Naive thymus-derived CD4-positive, alpha-beta T cell (primary cell): ENCODE measurements at regions not wholly inside any gene's neighbourhood (a gene's known extent, or its start where the extent isn't known, plus 50 kb on each side); places are given as distances from the start of the nearest gene placed in this dataset.

ENCODE experiments used
- ATAC-seq: fragments of 150-1000 bp; cut with Tn5 transposase; 2 replicates; pipeline ENCODE4 v1.10.0; 2021; ENCODE audit warnings: mild to moderate bottlenecking, moderate library complexity
- CTCF ChIA-PET: fragments of 350-600 bp; sonication (Branson Sonifier 250); formaldehyde crosslinking; loops from one replicate; lab custom pipeline; 2021; ENCODE audit warnings: antibody characterized with exemption; lab: Charles Lee
- POLR2A ChIA-PET: fragments of 350-600 bp; sonication (Branson Sonifier 250); formaldehyde crosslinking; loops from one replicate; lab custom pipeline; 2021; ENCODE audit warnings: antibody characterized with exemption, inconsistent platforms; lab: Charles Lee
- DNase-seq, 9 donors: peaks; one replicate each; pipeline versions ENCODE4 v3.0.0 to v3.0.0-alpha.2; 2020 to 2022; ENCODE audit warnings: mixed read lengths in 1 of 9
- H3K27ac ChIP-seq: one replicate; pipeline ENCODE4 v1.7.0; 2013; ENCODE audit warnings: mild to moderate bottlenecking, low read depth, low read length, moderate library complexity
- H3K27me3 ChIP-seq, 2 donors: one replicate each; pipeline ENCODE4 v1.7.0; 2013; ENCODE audit warnings: low read length in 2 of 2, mild to moderate bottlenecking in 2 of 2, moderate library complexity in 2 of 2; ENCODE audit not compliant: control insufficient read depth in 2 of 2, insufficient read depth in 2 of 2
- H3K36me3 ChIP-seq, 3 experiments: 1 replicate in 2 of 3; 2 replicates in 1 of 3; pipeline ENCODE4 v1.7.0; 2013; ENCODE audit warnings: low read length in 3 of 3, mild to moderate bottlenecking in 3 of 3, moderate library complexity in 1 of 3; ENCODE audit not compliant: insufficient read depth in 3 of 3, control insufficient read depth in 2 of 3
- H3K4me1 ChIP-seq, 2 donors: one replicate each; pipeline ENCODE4 v1.7.0; 2013; ENCODE audit warnings: low read length in 2 of 2, mild to moderate bottlenecking in 2 of 2, moderate library complexity in 1 of 2; ENCODE audit not compliant: control insufficient read depth in 2 of 2, insufficient read depth in 2 of 2
- H3K4me3 ChIP-seq: 2 replicates; pipeline ENCODE4 v1.7.0; 2013; ENCODE audit warnings: mild to moderate bottlenecking, low read length
- H3K9me3 ChIP-seq, 3 experiments: 1 replicate in 2 of 3; 2 replicates in 1 of 3; pipeline ENCODE4 v1.7.0; 2013; ENCODE audit warnings: low read length in 3 of 3; ENCODE audit not compliant: control insufficient read depth in 2 of 3
- H3K27ac Mint-ChIP-seq, 9 donors: one replicate each; pipeline ENCODE4 v1.8.0; 2020 to 2022; ENCODE audit warnings: mixed read lengths in 9 of 9, mild to moderate bottlenecking in 8 of 9, moderate library complexity in 5 of 9, inconsistent platforms in 2 of 9
- H3K27me3 Mint-ChIP-seq, 5 donors: one replicate each; pipeline ENCODE4 v1.8.0; 2021 to 2022; ENCODE audit warnings: mixed read lengths in 5 of 5, mild to moderate bottlenecking in 1 of 5
- H3K36me3 Mint-ChIP-seq, 5 donors: one replicate each; pipeline ENCODE4 v1.8.0; 2020 to 2022; ENCODE audit warnings: mixed read lengths in 5 of 5, mild to moderate bottlenecking in 3 of 5, inconsistent platforms in 1 of 5
- H3K4me1 Mint-ChIP-seq, 7 donors: one replicate each; pipeline ENCODE4 v1.8.0; 2020 to 2022; ENCODE audit warnings: mixed read lengths in 7 of 7, mild to moderate bottlenecking in 3 of 7, inconsistent platforms in 1 of 7
- H3K4me3 Mint-ChIP-seq, 10 donors: one replicate each; pipeline ENCODE4 v1.8.0; 2020 to 2022; ENCODE audit warnings: mild to moderate bottlenecking in 10 of 10, mixed read lengths in 10 of 10, moderate library complexity in 6 of 10, inconsistent platforms in 2 of 10
- H3K9me3 Mint-ChIP-seq, 11 donors: one replicate each; pipeline ENCODE4 v1.8.0; 2020 to 2022; ENCODE audit warnings: mixed read lengths in 11 of 11, mild to moderate bottlenecking in 4 of 11, inconsistent platforms in 1 of 11, moderate library complexity in 1 of 11
- intact Hi-C, 2 donors: fragments of 100-400 bp; cut with micrococcal nuclease; formaldehyde crosslinking; loops; one replicate each; pipeline ENCODE4 v1.15.1; 2023

GRCh38 chr16:5323284-5324141 is 225.9 kb upstream of the EEF2KMT start:
- no peaks in the 10 kb centered on the region for H3K27me3 ChIP-seq
- H3K9me3 ChIP-seq, result peaks cover 0 to 4% (median 0%) of the 10 kb centered on the region in 3 experiments
- ATAC-seq (no peak), DNase-seq (no peak)
- Mint-ChIP-seq H3K4me3 (no peak overlapping the region), H3K4me1 (peaks cover 0 to 3% (median 0%) of the 10 kb centered on the region in 7 donors), H3K36me3 (no peaks in the 10 kb centered on the region), H3K27me3 (peaks cover 0 to 43% (median 14%) of the 10 kb centered on the region in 5 donors), H3K9me3 (peaks cover 0 to 20% (median 4%) of the 10 kb centered on the region in 11 donors), H3K27ac (no peak overlapping the region)
- no peak overlapping the region for H3K4me3 ChIP-seq
- no peaks in the 10 kb centered on the region for H3K4me1 ChIP-seq
- no peaks in the 10 kb centered on the region for H3K36me3 ChIP-seq
- intact Hi-C loops, result no loop called here
- ChIA-PET CTCF (no interaction called here), POLR2A (no interaction called here)
- no peak overlapping the region for H3K27ac ChIP-seq

DNA sequence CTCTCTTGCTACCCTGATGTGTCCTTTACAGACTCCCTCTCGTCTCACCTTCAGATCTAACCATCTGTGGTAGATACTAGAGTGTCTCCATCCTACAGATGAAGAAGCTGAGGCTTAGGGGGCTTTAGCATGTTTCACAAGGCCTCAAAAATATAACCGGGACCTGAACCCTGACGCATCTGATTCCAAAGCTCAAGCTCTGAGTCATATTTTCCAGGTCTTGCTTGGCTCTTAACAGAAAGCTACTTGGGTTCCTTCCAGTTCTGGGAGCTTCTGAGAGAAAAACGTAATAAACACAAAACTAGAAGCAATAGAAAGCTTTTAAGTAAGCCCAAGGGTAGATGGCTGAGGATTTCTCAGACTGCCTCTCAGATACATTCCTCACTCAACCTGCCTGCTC is 224.3 kb upstream of the EEF2KMT start:
- H3K27ac ChIP-seq, result no peak overlapping the region
- H3K27ac Mint-ChIP-seq, result no peak overlapping the region
- no peak for ATAC-seq
- no peaks in the 10 kb centered on the region for H3K27me3 ChIP-seq
- H3K4me3 ChIP-seq, result no peak overlapping the region
- no peaks in the 10 kb centered on the region for H3K36me3 Mint-ChIP-seq
- H3K4me1 ChIP-seq, result no peaks in the 10 kb centered on the region
- H3K36me3 ChIP-seq, result no peaks in the 10 kb centered on the region
- POLR2A ChIA-PET, result no interaction called here
- H3K27me3 Mint-ChIP-seq, result peaks cover 0 to 31% (median 15%) of the 10 kb centered on the region in 5 donors
- DNase-seq, result no peak
- peaks cover 0 to 4% (median 0%) of the 10 kb centered on the region in 3 experiments for H3K9me3 ChIP-seq
- peaks cover 0 to 3% (median 0%) of the 10 kb centered on the region in 7 donors for H3K4me1 Mint-ChIP-seq
- H3K9me3 Mint-ChIP-seq, result peaks cover 0 to 17% (median 4%) of the 10 kb centered on the region in 11 donors
- intact Hi-C loops, result no loop called here
- no peak overlapping the region for H3K4me3 Mint-ChIP-seq
- CTCF ChIA-PET, result no interaction called here

GRCh38 chr16:5319799-5320198 is 222.2 kb upstream of the EEF2KMT start:
- Histone ChIP-seq H3K36me3 (no peaks in the 10 kb centered on the region), H3K4me3 (no peak overlapping the region), H3K4me1 (no peaks in the 10 kb centered on the region), H3K9me3 (peaks cover 0 to 4% (median 0%) of the 10 kb centered on the region in 3 experiments), H3K27me3 (no peaks in the 10 kb centered on the region), H3K27ac (no peak overlapping the region)
- ATAC-seq (no peak), DNase-seq (no peak)
- CTCF ChIA-PET, result no interaction called here
- peaks cover 0 to 17% (median 4%) of the 10 kb centered on the region in 11 donors for H3K9me3 Mint-ChIP-seq
- H3K27me3 Mint-ChIP-seq, result peaks cover 0 to 25% (median 8%) of the 10 kb centered on the region in 5 donors
- POLR2A ChIA-PET, result no interaction called here
- H3K4me1 Mint-ChIP-seq, result peaks cover 0 to 3% (median 0%) of the 10 kb centered on the region in 7 donors
- no peak overlapping the region for H3K4me3 Mint-ChIP-seq
- no peak overlapping the region for H3K27ac Mint-ChIP-seq
- H3K36me3 Mint-ChIP-seq, result no peaks in the 10 kb centered on the region
- intact Hi-C loops, result no loop called here

DNA sequence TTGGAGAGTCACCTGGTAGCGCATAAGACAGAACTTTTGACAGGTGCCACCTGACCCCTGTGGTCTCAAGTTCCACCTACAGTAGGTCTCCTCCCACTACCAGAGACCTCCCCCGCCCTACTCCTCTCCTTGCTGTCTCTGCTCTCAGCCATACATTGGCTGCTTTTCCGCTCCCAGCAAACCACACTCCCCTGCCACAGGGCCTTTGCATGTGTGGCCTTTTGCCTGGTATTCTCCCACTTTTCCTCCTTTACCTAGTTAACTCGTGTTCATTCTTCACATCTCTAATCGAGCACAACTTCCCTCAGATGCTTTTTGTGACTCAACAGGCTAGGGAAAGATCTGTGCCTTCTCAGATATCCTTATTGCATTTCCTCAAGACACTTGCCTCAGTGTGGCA is 218.3 kb upstream of the EEF2KMT start:
- no peak overlapping the region for H3K27ac ChIP-seq
- Mint-ChIP-seq H3K36me3 (no peaks in the 10 kb centered on the region), H3K27ac (no peak overlapping the region), H3K4me1 (no peaks in the 10 kb centered on the region), H3K9me3 (peaks cover 0 to 15% (median 5%) of the 10 kb centered on the region in 11 donors), H3K4me3 (no peak overlapping the region), H3K27me3 (peaks cover 0 to 25% (median 8%) of the 10 kb centered on the region in 5 donors)
- no peaks in the 10 kb centered on the region for H3K36me3 ChIP-seq
- no peaks in the 10 kb centered on the region for H3K4me1 ChIP-seq
- H3K9me3 ChIP-seq, result peaks cover 0 to 4% (median 0%) of the 10 kb centered on the region in 3 experiments
- no peaks in the 10 kb centered on the region for H3K27me3 ChIP-seq
- CTCF ChIA-PET, result no interaction called here
- no peak overlapping the region for H3K4me3 ChIP-seq
- POLR2A ChIA-PET, result no interaction called here
- ATAC-seq (no peak), DNase-seq (no peak)
- intact Hi-C loops, result no loop called here

GRCh38 chr16:5314377-5314776 is 216.8 kb upstream of the EEF2KMT start:
- Histone ChIP-seq H3K36me3 (no peaks in the 10 kb centered on the region), H3K4me3 (no peak overlapping the region), H3K4me1 (no peaks in the 10 kb centered on the region), H3K27me3 (no peaks in the 10 kb centered on the region), H3K27ac (no peak overlapping the region), H3K9me3 (no peaks in the 10 kb centered on the region)
- H3K4me3 Mint-ChIP-seq, result no peak overlapping the region
- no peaks in the 10 kb centered on the region for H3K36me3 Mint-ChIP-seq
- ChIA-PET CTCF (no interaction called here), POLR2A (no interaction called here)
- peaks cover 0 to 23% (median 8%) of the 10 kb centered on the region in 5 donors for H3K27me3 Mint-ChIP-seq
- no peak overlapping the region for H3K27ac Mint-ChIP-seq
- intact Hi-C loops, result no loop called here
- H3K9me3 Mint-ChIP-seq, result peaks cover 0 to 5% (median 2%) of the 10 kb centered on the region in 11 donors
- ATAC-seq (no peak), DNase-seq (no peak)
- no peaks in the 10 kb centered on the region for H3K4me1 Mint-ChIP-seq

GRCh38 chr16:5309946-5310611 is 212.5 kb upstream of the EEF2KMT start:
- Histone ChIP-seq H3K27me3 (no peaks in the 10 kb centered on the region), H3K27ac (no peak overlapping the region), H3K4me1 (no peaks in the 10 kb centered on the region), H3K36me3 (no peaks in the 10 kb centered on the region), H3K4me3 (no peak overlapping the region), H3K9me3 (no peaks in the 10 kb centered on the region)
- ATAC-seq (no peak), DNase-seq (no peak)
- H3K4me1 Mint-ChIP-seq, result no peaks in the 10 kb centered on the region
- H3K27me3 Mint-ChIP-seq, result peaks cover 0 to 27% (median 18%) of the 10 kb centered on the region in 5 donors
- intact Hi-C loops, result no loop called here
- no peak overlapping the region for H3K27ac Mint-ChIP-seq
- H3K36me3 Mint-ChIP-seq, result peaks cover 0 to 4% (median 0%) of the 10 kb centered on the region in 5 donors
- POLR2A ChIA-PET, result no interaction called here
- H3K4me3 Mint-ChIP-seq, result no peak overlapping the region
- CTCF ChIA-PET, result no interaction called here
- peaks cover 0 to 13% (median 7%) of the 10 kb centered on the region in 11 donors for H3K9me3 Mint-ChIP-seq
